SK-N-SH (cell line): ENCODE measurements at regions not wholly inside any gene's neighbourhood (a gene's known extent, or its start where the extent isn't known, plus 50 kb on each side); places are given as distances from the start of the nearest gene placed in this dataset.

Source experiments
- CTCF ChIA-PET: fragments of 300-600, 350-600 bp; formaldehyde crosslinking; extraction: SDS; loops from one replicate; lab custom pipeline; 2021; lab: Yijun Ruan, JAX
- POLR2A ChIA-PET: fragments of 350-600 bp; sonication (Branson Sonifier 250); formaldehyde crosslinking; extraction: SDS; loops from one replicate; lab custom pipeline; 2020; ENCODE audit warnings: antibody characterized with exemption, inconsistent platforms; lab: Yijun Ruan, JAX
- DNase-seq: peaks from one replicate; pipeline ENCODE4 v3.0.0; 2012
- H2AFZ ChIP-seq: fragments of 200-600 bp; sonication (generic); 2 replicates; pipeline ENCODE4 v1.8.1; 2016; ENCODE audit warnings: antibody characterized with exemption, mild to moderate bottlenecking, low read depth
- H3F3A ChIP-seq: fragments of 200-600 bp; sonication (generic); replicated peaks from 2 replicates; pipeline ENCODE3; 2016; ENCODE audit warnings: antibody characterized with exemption, mild to moderate bottlenecking; ENCODE audit not compliant: insufficient read depth
- H3K27ac ChIP-seq, 2 experiments: fragments of 200-500 bp in 1 of 2; fragments of 200-600 bp in 1 of 2; sonication (Bioruptor generic) in 1 of 2; sonication (generic), shearing (Covaris generic) in 1 of 2; 2 replicates each; pipeline versions ENCODE4 v1.5.1 to v1.6.1; 2014 to 2016; ENCODE audit warnings: low read depth in 2 of 2, inconsistent platforms in 1 of 2, low read length in 1 of 2, mild to moderate bottlenecking in 1 of 2, mixed read lengths in 1 of 2
- H3K27me3 ChIP-seq: fragments of 200-600 bp; sonication (generic), shearing (Covaris generic); 2 replicates; pipeline ENCODE4 v1.6.1; 2016; ENCODE audit warnings: mixed run types; ENCODE audit not compliant: insufficient read depth
- H3K36me3 ChIP-seq, 2 experiments: fragments of 200-500 bp in 1 of 2; fragments of 200-600 bp in 1 of 2; sonication (Bioruptor generic) in 1 of 2; sonication (generic) in 1 of 2; replicated peaks in 1 of 2; 2 replicates each; pipeline versions ENCODE3 to v1.5.1; 2014 to 2016; ENCODE audit warnings: low read length in 1 of 2, mild to moderate bottlenecking in 1 of 2; ENCODE audit not compliant: insufficient read depth in 2 of 2, control insufficient read depth in 1 of 2
- H3K4me1 ChIP-seq, 2 experiments: fragments of 200-500 bp in 1 of 2; fragments of 200-600 bp in 1 of 2; sonication (Bioruptor generic) in 1 of 2; sonication (generic), shearing (Covaris generic) in 1 of 2; 2 replicates each; pipeline versions ENCODE4 v1.5.1 to v1.6.1; 2014 to 2016; ENCODE audit warnings: low read depth in 1 of 2, low read length in 1 of 2, mixed run types in 1 of 2; ENCODE audit not compliant: insufficient read depth in 2 of 2, control insufficient read depth in 1 of 2
- H3K4me2 ChIP-seq: fragments of 200-600 bp; sonication (generic), shearing (Covaris generic); 2 replicates; pipeline ENCODE4 v1.6.1; 2017; ENCODE audit warnings: mixed run types
- H3K4me3 ChIP-seq, 2 experiments: fragments of 200-500 bp in 1 of 2; fragments of 200-600 bp in 1 of 2; sonication (Bioruptor generic) in 1 of 2; sonication (generic), shearing (Covaris generic) in 1 of 2; 2 replicates each; pipeline versions ENCODE4 v1.5.1 to v1.8.1; 2014 to 2016; ENCODE audit warnings: low read depth in 2 of 2, inconsistent platforms in 1 of 2, low read length in 1 of 2, mild to moderate bottlenecking in 1 of 2, mixed read lengths in 1 of 2, moderate library complexity in 1 of 2
- H3K79me2 ChIP-seq: fragments of 200-600 bp; sonication (generic); 2 replicates; pipeline ENCODE4 v1.8.1; 2017; ENCODE audit warnings: mild to moderate bottlenecking; ENCODE audit not compliant: insufficient read depth
- H3K9ac ChIP-seq: fragments of 200-600 bp; sonication (generic); 2 replicates; pipeline ENCODE4 v1.6.1; 2017; ENCODE audit warnings: mixed run types
- H3K9me2 ChIP-seq: fragments of 200-600 bp; sonication (generic); 2 replicates; pipeline ENCODE4 v1.6.1; 2017; ENCODE audit warnings: mixed run types
- H3K9me3 ChIP-seq: fragments of 200-600 bp; sonication (generic); 2 replicates; pipeline ENCODE4 v1.6.1; 2017; ENCODE audit warnings: mixed run types, mild to moderate bottlenecking, moderate library complexity
- H4K20me1 ChIP-seq: fragments of 200-600 bp; sonication (generic); 2 replicates; pipeline ENCODE4 v1.6.1; 2017; ENCODE audit warnings: mild to moderate bottlenecking, mixed run types; ENCODE audit not compliant: insufficient read depth
- CTCF ChIP-seq: fragments of 200-600 bp; sonication (generic); IDR thresholded peaks from 2 replicates; pipeline ENCODE4 v1.6.1; 2017; ENCODE audit warnings: antibody characterized with exemption, mild to moderate bottlenecking, moderate library complexity
- FOSL2 ChIP-seq: IDR thresholded peaks from 2 replicates; pipeline ENCODE4 v1.4.0; 2012; ENCODE audit warnings: low read depth, mild to moderate bottlenecking, moderate library complexity, borderline replicate concordance
- FOXJ3 ChIP-seq: sonication (generic); formaldehyde crosslinking; IDR thresholded peaks from 2 replicates; pipeline ENCODE4 v1.5.1; 2020; ENCODE audit warnings: mild to moderate bottlenecking, missing genetic modification reagents
- FOXM1 ChIP-seq: IDR thresholded peaks from 2 replicates; pipeline ENCODE4 v1.4.0; 2012; ENCODE audit warnings: low read depth, mild to moderate bottlenecking
- IRF3 ChIP-seq: fragments of 150-350 bp; IDR thresholded peaks from 2 replicates; pipeline ENCODE4 v1.6.1; 2016; ENCODE audit warnings: mild to moderate bottlenecking, low read depth, low read length
- JUND ChIP-seq: IDR thresholded peaks from 2 replicates; pipeline ENCODE4 v1.4.0; 2012
- MAX ChIP-seq: IDR thresholded peaks from 2 replicates; pipeline ENCODE4 v1.4.0; 2012; ENCODE audit warnings: low read depth
- MEF2A ChIP-seq: IDR thresholded peaks from 2 replicates; pipeline ENCODE4 v1.4.0; 2012; ENCODE audit warnings: low read depth, borderline replicate concordance
- TAF1 ChIP-seq: IDR thresholded peaks from 2 replicates; pipeline ENCODE4 v1.6.1; 2012; ENCODE audit warnings: low read depth, mild to moderate bottlenecking, low read length, moderate library complexity, borderline replicate concordance
- WGBS: methylation state at CpG from one replicate; pipeline ENCODE4 v1.1.6; 2017; ENCODE audit warnings: low lambda C conversion rate; 5-methylcytosine and 5-hydroxymethylcytosine counted together

GRCh38 chr1:59046134-59046533 is 250.8 kb upstream of the FGGY start:
- H3K36me3 ChIP-seq, result peaks cover 0 to 4% of the 10 kb centered on the region in 2 experiments
- peaks cover 12% of the 10 kb centered on the region for H3F3A ChIP-seq
- H3K4me1 ChIP-seq, result peaks cover 8 to 28% of the 10 kb centered on the region in 2 experiments
- TF ChIP-seq MAX, result peak; percentile 75
- TF ChIP-seq FOXM1, result no peak
- TF ChIP-seq, all 33 proteins: peak for 1
- Histone ChIP-seq H3K9me2 (no peaks in the 10 kb centered on the region), H3K4me2 (no peak overlapping the region), H3K9ac (no peak overlapping the region), H3K4me3 (no peak overlapping the region), H3K27me3 (no peaks in the 10 kb centered on the region), H2AFZ (no peak overlapping the region), H3K79me2 (no peaks in the 10 kb centered on the region), H3K9me3 (no peaks in the 10 kb centered on the region), H4K20me1 (no peaks in the 10 kb centered on the region), H3K27ac (no peak overlapping the region)
- no peak for DNase-seq
- ChIA-PET POLR2A (no interaction called here), CTCF (interaction anchor here (0.6 to 1.5 kb wide), 3 partner anchors 16 to 713 kb away, joined by 3 read pairs; no protein-coding TSS in a partner anchor)
- WGBS, result 86% methylated on average over 1 of the region's 2 CpGs

GRCh38 chr1:59046730-59047157 is 250.2 kb upstream of the FGGY start:
- no peak overlapping the region for H3K9ac ChIP-seq
- H3K4me3 ChIP-seq, result no peak overlapping the region
- no peak for DNase-seq
- H4K20me1 ChIP-seq, result no peaks in the 10 kb centered on the region
- H2AFZ ChIP-seq, result no peak overlapping the region
- H3K4me1 ChIP-seq, result peaks cover 8 to 28% of the 10 kb centered on the region in 2 experiments
- H3K27me3 ChIP-seq, result no peaks in the 10 kb centered on the region
- no peaks in the 10 kb centered on the region for H3K9me3 ChIP-seq
- H3K79me2 ChIP-seq, result no peaks in the 10 kb centered on the region
- ChIA-PET POLR2A (no interaction called here), CTCF (interaction anchor here (0.6 to 1.5 kb wide), 3 partner anchors 15 to 712 kb away, joined by 3 read pairs; no protein-coding TSS in a partner anchor)
- 80% methylated on average over 2 of the region's 2 CpGs for WGBS
- H3K27ac ChIP-seq, result no peak overlapping the region
- TF ChIP-seq CTCF, result 0 out of 2 replicates have a peak, but pooled peaks have one; percentile 11
- no peak for TF ChIP-seq MEF2A
- H3K9me2 ChIP-seq, result no peaks in the 10 kb centered on the region
- H3F3A ChIP-seq, result peaks cover 12% of the 10 kb centered on the region
- peaks cover 0 to 4% of the 10 kb centered on the region in 2 experiments for H3K36me3 ChIP-seq
- H3K4me2 ChIP-seq, result no peak overlapping the region

- WGBS, result 78% methylated on average over 4 of the region's 4 CpGs
- Histone ChIP-seq H3K4me3 (no peak overlapping the region), H3K9me2 (no peaks in the 10 kb centered on the region), H4K20me1 (no peaks in the 10 kb centered on the region), H3K4me2 (no peak overlapping the region), H3K27ac (no peak overlapping the region), H3K79me2 (no peaks in the 10 kb centered on the region), H3K27me3 (no peaks in the 10 kb centered on the region), H3K9me3 (no peaks in the 10 kb centered on the region), H3K36me3 (peaks cover 0 to 4% of the 10 kb centered on the region in 2 experiments), H3F3A (no peaks in the 10 kb centered on the region), H3K4me1 (peaks cover 5 to 7% of the 10 kb centered on the region in 2 experiments; a peak in 2 of 4 replicates), H2AFZ (no peak overlapping the region), H3K9ac (no peak overlapping the region)
- ChIA-PET POLR2A (no interaction called here), CTCF (interaction anchor here (1.0 kb wide), 1 partner anchor 14 kb away, joined by 4 read pairs; no protein-coding TSS in a partner anchor)
- DNase-seq, result no peak
- no peak for TF ChIP-seq FOXJ3 (CRISPR knock-in tag)
- TF ChIP-seq FOSL2, result no peak
- no peak for TF ChIP-seq MEF2A
- no peak for TF ChIP-seq TAF1
- TF ChIP-seq IRF3, result no peak
- no peak for TF ChIP-seq JUND
Measured at GRCh38 chr1:59051007-59051406, 245.9 kb upstream of the FGGY start.
